HepG2 (cell line): ENCODE measurements at regions not wholly inside any gene's neighbourhood (a gene's known extent, or its start where the extent isn't known, plus 50 kb on each side); places are given as distances from the start of the nearest gene placed in this dataset.

Experiments
- ATAC-seq: fragments of 200-7000 bp; cut with Tn5 transposase; 3 replicates; pipeline ENCODE4 v1.9.1; 2020; ENCODE audit warnings: mild to moderate bottlenecking, moderate library complexity
- BruUV-seq: library from RNA; stranded (reverse); fragments of 400-500 nt; replicated peaks from 2 replicates; lab custom pipeline; 2021; lab: Mats Ljungman, UMichigan
- CTCF ChIA-PET: fragments of 300-600 bp; formaldehyde crosslinking; extraction: SDS; loops from one replicate; lab custom pipeline; 2021; ENCODE audit warnings: low total read pairs, inconsistent platforms, low intra/inter-chr PET ratio; lab: Yijun Ruan, JAX
- POLR2A ChIA-PET: fragments of 350-600 bp; sonication (Branson Sonifier 250); formaldehyde crosslinking; loops from one replicate; lab custom pipeline; 2020; ENCODE audit warnings: antibody characterized with exemption, inconsistent platforms; lab: Yijun Ruan, JAX
- DNase-seq: peaks from one replicate; pipeline ENCODE4 v3.0.0-alpha.2; 2015; ENCODE audit warnings: low spot score
- FAIRE-seq: peaks from 3 replicates; lab custom pipeline; 2011; peaks lifted over from hg19 to GRCh38; lab: Jason Lieb, UNC
- H2AFZ ChIP-seq: one replicate; pipeline ENCODE4 v1.6.1; 2011; ENCODE audit warnings: low read length, inconsistent platforms
- H3K27ac ChIP-seq: fragments of 300-600 bp; 3 replicates; pipeline ENCODE4 v1.8.0; 2011; ENCODE audit warnings: mixed run types, mild to moderate bottlenecking, mixed read lengths, low read length, inconsistent platforms; ENCODE audit not compliant: insufficient read depth; ENCODE audit errors: extremely low read length
- H3K27me3 ChIP-seq, 2 experiments: fragments of 200-600 bp in 1 of 2; 2 replicates in 1 of 2; 3 replicates in 1 of 2; pipeline versions ENCODE4 v1.6.0 to v1.8.0; 2011; ENCODE audit warnings: low read length in 2 of 2, mild to moderate bottlenecking in 2 of 2, moderate library complexity in 2 of 2, inconsistent platforms in 1 of 2; ENCODE audit not compliant: insufficient read depth in 2 of 2, control insufficient read depth in 1 of 2
- H3K36me3 ChIP-seq, 2 experiments: fragments of 200-600 bp in 1 of 2; replicated peaks in 1 of 2; 2 replicates in 1 of 2; 3 replicates in 1 of 2; pipeline versions ENCODE4 v1.5.1 to v1.8.0; 2011; ENCODE audit warnings: low read length in 2 of 2, inconsistent platforms in 1 of 2; ENCODE audit not compliant: insufficient read depth in 2 of 2, control insufficient read depth in 1 of 2
- H3K4me1 ChIP-seq: 2 replicates; pipeline ENCODE4 v1.5.1; 2012; ENCODE audit warnings: low read length, inconsistent platforms; ENCODE audit not compliant: insufficient read depth
- H3K4me2 ChIP-seq: 2 replicates; pipeline ENCODE4 v1.6.0; 2011; ENCODE audit warnings: low read depth, low read length, inconsistent platforms
- H3K4me3 ChIP-seq, 3 experiments: fragments of 200-600 bp in 1 of 3; sonication (generic), shearing (Covaris generic) in 1 of 3; replicated peaks in 1 of 3; 2 replicates each; pipeline ENCODE4 v1.5.1; 2011 to 2016; ENCODE audit warnings: low read length in 3 of 3, inconsistent platforms in 2 of 3, low read depth in 2 of 3, mild to moderate bottlenecking in 2 of 3, control low read depth in 1 of 3, mixed read lengths in 1 of 3; ENCODE audit not compliant: insufficient read depth in 1 of 3
- H3K79me2 ChIP-seq: one replicate; pipeline ENCODE4 v1.6.1; 2011; ENCODE audit warnings: low read length, inconsistent platforms; ENCODE audit not compliant: insufficient read depth
- H3K9ac ChIP-seq: 2 replicates; pipeline ENCODE4 v1.6.0; 2011; ENCODE audit warnings: mild to moderate bottlenecking, low read depth, low read length, inconsistent platforms; ENCODE audit not compliant: insufficient read depth
- H3K9me3 ChIP-seq: 2 replicates; pipeline ENCODE4 v1.5.1; 2012; ENCODE audit warnings: mild to moderate bottlenecking, low read length
- H4K20me1 ChIP-seq: 2 replicates; pipeline ENCODE4 v1.6.0; 2011; ENCODE audit warnings: inconsistent platforms, mild to moderate bottlenecking, low read length, moderate library complexity; ENCODE audit not compliant: insufficient read depth
- ATAD3A ChIP-seq: sonication (generic); formaldehyde crosslinking; IDR thresholded peaks from 2 replicates; pipeline ENCODE4 v1.4.0; 2020; ENCODE audit warnings: missing genetic modification reagents
- CBX1 ChIP-seq: IDR thresholded peaks from one replicate; pipeline ENCODE4 v1.6.1; 2016; ENCODE audit warnings: antibody characterized with exemption, low read depth
- FOXA1 ChIP-seq, 2 experiments: fragments of 450-650 bp in 1 of 2; sonication (generic) in 1 of 2; formaldehyde crosslinking in 1 of 2; IDR thresholded peaks; 2 replicates each; pipeline versions ENCODE4 v1.4.0 to v1.6.1; 2016 to 2020; ENCODE audit warnings: missing genetic modification reagents in 1 of 2
- NAIF1 ChIP-seq: sonication (generic); formaldehyde crosslinking; IDR thresholded peaks from 2 replicates; pipeline ENCODE4 v1.5.0; 2020; ENCODE audit warnings: mild to moderate bottlenecking, missing genetic modification reagents, borderline replicate concordance
- REPIN1 ChIP-seq: sonication (generic); formaldehyde crosslinking; IDR thresholded peaks from 2 replicates; pipeline ENCODE4 v1.8.0; 2022; ENCODE audit warnings: missing genetic modification reagents, low read depth, mild to moderate bottlenecking, borderline replicate concordance
- SNRNP70 ChIP-seq: fragments of 200-400 bp; formaldehyde crosslinking; IDR thresholded peaks from 2 replicates; pipeline ENCODE4 v1.6.1; 2017; ENCODE audit warnings: mild to moderate bottlenecking, low read depth, low read length, moderate library complexity
- SRSF1 ChIP-seq: fragments of 200-400 bp; formaldehyde crosslinking; optimal IDR thresholded peaks from 2 replicates; pipeline ENCODE3; 2017; ENCODE audit warnings: mild to moderate bottlenecking, low read depth, low read length, moderate library complexity
- ZBTB1 ChIP-seq: sonication (generic); formaldehyde crosslinking; IDR thresholded peaks from 2 replicates; pipeline ENCODE4 v1.4.0; 2020; ENCODE audit warnings: missing genetic modification reagents, borderline replicate concordance
- ZBTB38 ChIP-seq: sonication (generic); formaldehyde crosslinking; IDR thresholded peaks from 2 replicates; pipeline ENCODE4 v1.5.1; 2020; ENCODE audit warnings: mild to moderate bottlenecking, missing genetic modification reagents
- ZBTB39 ChIP-seq: sonication (generic); formaldehyde crosslinking; IDR thresholded peaks from 2 replicates; pipeline ENCODE4 v1.5.0; 2020; ENCODE audit warnings: missing genetic modification reagents
- ZFP36 ChIP-seq: fragments of 150-350 bp; IDR thresholded peaks from 2 replicates; pipeline ENCODE4 v1.6.1; 2018; ENCODE audit warnings: borderline replicate concordance, low read length, low read depth; ENCODE audit not compliant: partially characterized antibody
- ZNF292 ChIP-seq: sonication (generic); formaldehyde crosslinking; IDR thresholded peaks from 2 replicates; pipeline ENCODE4 v1.8.1; 2022; ENCODE audit warnings: mild to moderate bottlenecking, low read depth, missing genetic modification reagents, borderline replicate concordance
- ZNF713 ChIP-seq: sonication (generic); formaldehyde crosslinking; IDR thresholded peaks from 2 replicates; pipeline ENCODE4 v1.4.0; 2020; ENCODE audit warnings: mild to moderate bottlenecking, missing genetic modification reagents
- ZNF775 ChIP-seq: sonication (generic); formaldehyde crosslinking; IDR thresholded peaks from 2 replicates; pipeline ENCODE4 v1.4.0; 2020; ENCODE audit warnings: missing genetic modification reagents, mild to moderate bottlenecking, moderate library complexity, borderline replicate concordance
- WGBS: methylation state at CpG from one replicate; pipeline ENCODE4 v1.1.6; 2017; ENCODE audit warnings: low lambda C conversion rate; 5-methylcytosine and 5-hydroxymethylcytosine counted together
- in situ Hi-C: cut with HindIII; loops from 2 replicates; pipeline ENCODE4 v1.10.0; 2017; ENCODE audit warnings: low pct_unique_long_range_greater_than_20kb; ENCODE audit not compliant: extremely low pct_ligation_motif_present
- intact Hi-C: fragments of 100-400 bp; cut with micrococcal nuclease; formaldehyde crosslinking; loops from one replicate; pipeline ENCODE4 v1.10.0; 2022; ENCODE audit not compliant: unreplicated experiment
- TF ChIP-seq, protein P1 (sequence below): sonication (generic); formaldehyde crosslinking; conservative IDR thresholded peaks from 2 replicates; pipeline ENCODE4 v1.8.1; 2023; ENCODE audit warnings: missing genetic modification reagents

GRCh38 chr16:63841271-63841670 lies 1280.6 kb downstream of the CDH11 start:
- 5% methylated on average over 1 of the region's 1 CpG for WGBS
- Histone ChIP-seq H3K4me2 (no peak overlapping the region), H3K36me3 (no peaks in the 10 kb centered on the region), H2AFZ (no peak overlapping the region), H3K4me3 (no peak overlapping the region), H4K20me1 (no peaks in the 10 kb centered on the region), H3K9ac (no peak overlapping the region), H3K4me1 (no peaks in the 10 kb centered on the region), H3K27me3 (no peaks in the 10 kb centered on the region), H3K79me2 (no peaks in the 10 kb centered on the region), H3K27ac (no peak overlapping the region), H3K9me3 (peaks cover 74% of the 10 kb centered on the region)
- no TSS peak for BruUV-seq
- ChIA-PET POLR2A (no interaction called here), CTCF (no interaction called here)
- TF ChIP-seq NAIF1 (CRISPR knock-in tag): no peak
- TF ChIP-seq SNRNP70: no peak
- no peak for TF ChIP-seq ATAD3A (CRISPR knock-in tag)
- no peak for TF ChIP-seq ZNF713 (CRISPR knock-in tag)
- no peak for TF ChIP-seq ZBTB39 (CRISPR knock-in tag)
- ATAC-seq (no peak), DNase-seq (no peak), FAIRE-seq (no peak)
- intact Hi-C loops (no loop called here), in situ Hi-C loops (no loop called here)

GRCh38 chr16:63830061-63830460 lies 1291.8 kb downstream of the CDH11 start:
- H3K4me1 ChIP-seq: no peaks in the 10 kb centered on the region
- no peak for DNase-seq
- H3K4me3 ChIP-seq: no peak overlapping the region
- ATAC-seq: no peak
- H2AFZ ChIP-seq: no peak overlapping the region
- H3K9ac ChIP-seq: no peak overlapping the region
- H3K79me2 ChIP-seq: no peaks in the 10 kb centered on the region
- H3K27me3 ChIP-seq: no peaks in the 10 kb centered on the region
- POLR2A ChIA-PET: no interaction called here
- no peaks in the 10 kb centered on the region for H3K36me3 ChIP-seq
- CTCF ChIA-PET: no interaction called here
- FAIRE-seq: no peak
- no TSS peak for BruUV-seq
- WGBS: 2% methylated on average over 3 of the region's 3 CpGs
- intact Hi-C loops (no loop called here), in situ Hi-C loops (no loop called here)
- peaks cover 92% of the 10 kb centered on the region for H3K9me3 ChIP-seq
- H4K20me1 ChIP-seq: no peaks in the 10 kb centered on the region
- H3K27ac ChIP-seq: no peak overlapping the region
- H3K4me2 ChIP-seq: no peak overlapping the region
- no peak for TF ChIP-seq ZFP36
- no peak for TF ChIP-seq SRSF1
- no peak for TF ChIP-seq FOXA1 (IDR thresholded peaks at IDR 0.05)
- no peak for TF ChIP-seq FOXA1 (CRISPR knock-in tag; IDR thresholded peaks at IDR 0.05)
- no peak for TF ChIP-seq ZNF775 (CRISPR knock-in tag)
- TF ChIP-seq CBX1: no peak
- TF ChIP-seq ZBTB38 (CRISPR knock-in tag): no peak
- TF ChIP-seq ZNF292: no peak
- TF ChIP-seq, protein P1, sequence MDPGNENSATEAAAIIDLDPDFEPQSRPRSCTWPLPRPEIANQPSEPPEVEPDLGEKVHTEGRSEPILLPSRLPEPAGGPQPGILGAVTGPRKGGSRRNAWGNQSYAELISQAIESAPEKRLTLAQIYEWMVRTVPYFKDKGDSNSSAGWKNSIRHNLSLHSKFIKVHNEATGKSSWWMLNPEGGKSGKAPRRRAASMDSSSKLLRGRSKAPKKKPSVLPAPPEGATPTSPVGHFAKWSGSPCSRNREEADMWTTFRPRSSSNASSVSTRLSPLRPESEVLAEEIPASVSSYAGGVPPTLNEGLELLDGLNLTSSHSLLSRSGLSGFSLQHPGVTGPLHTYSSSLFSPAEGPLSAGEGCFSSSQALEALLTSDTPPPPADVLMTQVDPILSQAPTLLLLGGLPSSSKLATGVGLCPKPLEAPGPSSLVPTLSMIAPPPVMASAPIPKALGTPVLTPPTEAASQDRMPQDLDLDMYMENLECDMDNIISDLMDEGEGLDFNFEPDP: no peak
- no peak for TF ChIP-seq REPIN1 (CRISPR knock-in tag)
- no peak for TF ChIP-seq ZBTB1 (CRISPR knock-in tag)
